OCI-LY1 (cell line): ENCODE measurements at regions not wholly inside any gene's neighbourhood (a gene's known extent, or its start where the extent isn't known, plus 50 kb on each side); places are given as distances from the start of the nearest gene placed in this dataset.

Experiments used
- EZH2 ChIP-seq: fragments of 200-600 bp; sonication (generic), shearing (Covaris generic); IDR thresholded peaks from 2 replicates; pipeline ENCODE4 v1.8.0; 2017; ENCODE audit warnings: borderline replicate concordance, mixed run types, mild to moderate bottlenecking, antibody characterized with exemption, low read length, moderate library complexity, mixed read lengths
- TF ChIP-seq, protein P1 (sequence below): fragments of 200-600 bp; sonication (generic), shearing (Covaris generic); IDR thresholded peaks from 2 replicates; pipeline ENCODE4 v1.5.1; 2017; ENCODE audit warnings: mild to moderate bottlenecking, antibody characterized with exemption, low read length, moderate library complexity, mixed read lengths

DNA sequence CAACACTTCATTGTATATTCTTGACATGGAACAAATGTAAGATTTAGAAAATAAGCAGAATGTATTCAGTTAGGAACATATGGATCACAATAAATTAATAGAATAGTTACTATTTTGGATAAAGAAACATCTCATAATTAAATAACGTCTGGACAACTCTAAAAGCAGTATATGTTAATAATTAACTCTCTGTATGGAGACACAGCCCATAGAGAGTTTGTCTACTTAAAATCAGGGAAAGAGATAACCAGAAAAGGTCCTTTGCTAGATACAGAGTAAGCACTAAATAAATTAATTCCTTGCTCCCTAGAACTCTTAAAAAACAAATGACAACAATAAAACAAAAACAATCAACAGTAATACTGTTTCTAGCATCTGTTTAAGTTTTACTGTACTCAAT lies 184.4 kb upstream of the THSD7A start:
- TF ChIP-seq, protein P1, sequence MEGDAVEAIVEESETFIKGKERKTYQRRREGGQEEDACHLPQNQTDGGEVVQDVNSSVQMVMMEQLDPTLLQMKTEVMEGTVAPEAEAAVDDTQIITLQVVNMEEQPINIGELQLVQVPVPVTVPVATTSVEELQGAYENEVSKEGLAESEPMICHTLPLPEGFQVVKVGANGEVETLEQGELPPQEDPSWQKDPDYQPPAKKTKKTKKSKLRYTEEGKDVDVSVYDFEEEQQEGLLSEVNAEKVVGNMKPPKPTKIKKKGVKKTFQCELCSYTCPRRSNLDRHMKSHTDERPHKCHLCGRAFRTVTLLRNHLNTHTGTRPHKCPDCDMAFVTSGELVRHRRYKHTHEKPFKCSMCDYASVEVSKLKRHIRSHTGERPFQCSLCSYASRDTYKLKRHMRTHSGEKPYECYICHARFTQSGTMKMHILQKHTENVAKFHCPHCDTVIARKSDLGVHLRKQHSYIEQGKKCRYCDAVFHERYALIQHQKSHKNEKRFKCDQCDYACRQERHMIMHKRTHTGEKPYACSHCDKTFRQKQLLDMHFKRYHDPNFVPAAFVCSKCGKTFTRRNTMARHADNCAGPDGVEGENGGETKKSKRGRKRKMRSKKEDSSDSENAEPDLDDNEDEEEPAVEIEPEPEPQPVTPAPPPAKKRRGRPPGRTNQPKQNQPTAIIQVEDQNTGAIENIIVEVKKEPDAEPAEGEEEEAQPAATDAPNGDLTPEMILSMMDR = no peak
- TF ChIP-seq EZH2 = no peak
